GM15510 (cell line): ENCODE measurements at regions not wholly inside any gene's neighbourhood (a gene's known extent, or its start where the extent isn't known, plus 50 kb on each side); places are given as distances from the start of the nearest gene placed in this dataset.

ENCODE experiments used
- POLR2A ChIP-seq: IDR thresholded peaks from 3 replicates; pipeline ENCODE4 v1.6.1; 2011; ENCODE audit warnings: borderline replicate concordance; ENCODE audit not compliant: insufficient read length; ENCODE audit errors: extremely low read depth

DNA sequence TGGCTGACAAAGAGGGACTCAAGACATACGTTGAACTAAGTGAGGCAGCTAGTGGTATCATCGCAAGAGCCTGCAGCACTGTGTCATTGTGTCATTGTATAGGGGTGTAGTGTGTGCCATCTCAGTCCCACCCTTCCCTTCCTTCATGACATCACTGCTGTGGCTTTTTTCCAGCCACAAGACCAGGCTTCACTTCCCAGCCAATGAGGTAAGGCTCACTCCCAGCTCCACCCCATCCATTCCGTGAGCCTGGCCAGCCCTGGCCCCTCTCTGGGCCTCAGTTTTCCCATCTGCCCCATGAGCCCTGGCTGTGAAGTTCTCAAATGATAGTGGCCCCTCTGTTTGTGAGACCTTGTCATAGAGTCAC is 134.3 kb upstream of the ZMIZ1 start:
- no peak for TF ChIP-seq POLR2A

DNA sequence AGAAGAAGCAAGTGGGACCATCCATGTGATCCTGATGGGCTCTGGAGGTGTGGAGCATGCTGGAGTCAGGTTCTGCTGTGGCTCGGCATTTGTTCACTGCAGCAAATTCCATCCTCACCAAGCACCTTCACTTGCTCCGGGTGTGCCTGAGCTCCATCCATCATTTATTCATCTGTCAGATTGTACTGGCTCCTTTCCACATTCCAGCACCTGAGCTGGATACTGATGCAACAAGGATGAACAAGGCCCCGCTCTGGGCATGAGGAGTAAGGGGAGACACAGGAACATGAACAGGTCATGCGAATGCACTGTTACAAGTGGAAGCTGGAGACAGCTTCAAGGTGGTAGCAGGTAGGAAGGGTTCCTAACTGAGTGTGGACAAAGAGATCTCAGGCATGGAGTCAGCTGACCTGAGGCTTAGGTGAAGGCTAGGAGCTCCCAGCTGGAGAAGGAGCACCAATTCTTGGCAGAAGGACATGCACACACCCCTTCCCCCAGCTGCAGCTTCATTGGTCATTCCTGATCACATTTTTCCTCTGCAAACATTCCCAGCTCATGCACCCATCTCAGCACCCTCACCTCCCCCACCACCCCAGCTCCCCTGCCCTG is 133.7 kb upstream of the ZMIZ1 start:
- TF ChIP-seq POLR2A: no peak

DNA sequence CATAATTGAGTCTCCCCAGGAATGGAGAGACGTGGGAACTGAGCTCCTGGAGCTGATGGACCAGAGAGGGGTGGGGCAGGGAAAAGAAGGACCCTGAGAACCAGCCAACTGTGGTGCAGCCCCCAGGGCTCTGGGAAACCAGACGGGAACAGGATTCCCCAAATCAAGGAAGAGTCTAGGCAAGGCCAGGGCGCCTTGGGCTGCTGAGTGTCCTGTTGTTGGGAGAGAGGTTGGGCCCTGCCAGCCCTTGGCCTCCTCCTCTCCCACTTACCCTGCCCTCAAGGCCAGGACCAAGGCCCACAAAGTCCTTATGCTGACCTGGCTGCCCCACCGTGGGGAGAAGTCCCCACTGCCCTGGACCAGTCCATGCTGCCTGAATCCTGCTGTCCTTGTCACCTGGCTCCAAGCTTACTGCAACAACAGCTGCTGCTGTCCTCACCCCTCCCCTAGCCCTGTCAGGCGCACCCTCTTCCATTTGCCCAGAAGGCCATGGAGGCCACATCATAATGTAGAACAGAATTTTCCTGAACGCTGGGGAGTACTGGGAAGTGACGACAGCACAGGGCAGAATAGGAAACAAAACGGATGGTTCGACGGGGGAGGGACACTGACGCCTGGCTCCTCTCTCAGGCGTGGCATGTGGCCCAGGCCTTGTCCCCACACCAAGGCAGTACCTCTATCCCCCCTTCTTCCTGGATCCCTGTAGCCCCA is 132.9 kb upstream of the ZMIZ1 start:
- TF ChIP-seq POLR2A: no peak

DNA sequence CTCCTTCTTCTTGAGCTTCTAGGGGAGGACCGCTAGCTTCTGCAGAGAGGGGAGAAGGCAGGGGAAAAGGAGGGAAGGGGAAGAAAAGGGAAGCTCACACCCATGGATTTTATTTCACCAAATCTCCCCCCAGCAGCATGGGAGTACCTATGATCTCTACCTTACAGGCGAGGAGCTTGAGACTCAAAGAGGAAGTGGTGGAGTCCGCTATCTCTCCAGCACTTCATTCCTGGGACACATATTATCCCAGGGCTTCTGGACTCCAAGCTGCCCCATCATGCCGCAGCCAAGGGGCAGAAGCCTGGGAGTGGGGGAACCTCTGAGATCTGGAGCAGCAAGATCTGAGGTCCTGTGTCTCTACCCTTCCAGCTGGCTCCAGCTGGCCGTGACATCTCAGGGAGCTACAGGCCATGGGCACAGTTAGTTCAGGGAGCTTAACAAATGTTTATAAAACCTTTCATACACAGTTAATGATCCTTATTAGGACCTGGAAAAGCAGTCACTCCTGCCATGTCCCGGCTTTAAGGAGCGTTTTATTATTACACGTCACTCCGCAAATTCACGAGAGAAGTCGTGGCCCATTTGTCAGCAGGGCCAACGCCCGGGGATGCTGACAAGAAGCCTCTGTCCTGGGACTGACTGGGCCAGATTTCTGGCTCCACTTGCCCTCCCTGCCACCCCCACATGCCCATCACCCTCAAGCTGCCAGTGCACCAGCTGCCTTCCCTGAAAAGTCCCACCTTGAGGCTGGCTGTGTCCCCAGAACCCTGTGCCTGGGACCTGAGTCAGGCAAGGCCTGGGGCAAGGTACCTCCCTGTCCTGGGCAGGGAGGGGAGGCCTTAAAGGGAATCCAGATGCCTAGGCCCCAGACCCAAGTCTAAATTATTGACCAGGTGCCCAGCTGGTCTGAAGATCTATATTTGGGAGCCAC is 132.1 kb upstream of the ZMIZ1 start:
- TF ChIP-seq POLR2A: no peak

DNA sequence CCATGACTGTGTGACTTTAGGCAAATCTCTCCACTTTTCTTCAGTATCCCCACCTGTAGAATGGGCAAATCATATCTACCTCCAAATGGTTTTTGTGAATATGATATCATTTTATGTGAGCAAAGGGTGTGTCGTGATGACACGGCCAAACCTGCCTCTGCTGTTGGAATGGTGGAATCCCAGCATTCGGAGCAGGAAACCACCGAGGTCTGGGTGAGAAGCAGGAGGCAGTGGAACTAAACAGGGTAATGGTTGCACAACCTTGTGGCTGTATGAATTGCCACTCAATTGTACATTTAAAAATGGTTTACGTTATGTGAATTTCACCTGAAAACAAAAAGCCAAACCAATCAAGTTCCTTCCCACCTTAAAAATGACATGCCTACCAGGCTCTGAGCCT is 131.4 kb upstream of the ZMIZ1 start:
- TF ChIP-seq POLR2A: no peak

DNA sequence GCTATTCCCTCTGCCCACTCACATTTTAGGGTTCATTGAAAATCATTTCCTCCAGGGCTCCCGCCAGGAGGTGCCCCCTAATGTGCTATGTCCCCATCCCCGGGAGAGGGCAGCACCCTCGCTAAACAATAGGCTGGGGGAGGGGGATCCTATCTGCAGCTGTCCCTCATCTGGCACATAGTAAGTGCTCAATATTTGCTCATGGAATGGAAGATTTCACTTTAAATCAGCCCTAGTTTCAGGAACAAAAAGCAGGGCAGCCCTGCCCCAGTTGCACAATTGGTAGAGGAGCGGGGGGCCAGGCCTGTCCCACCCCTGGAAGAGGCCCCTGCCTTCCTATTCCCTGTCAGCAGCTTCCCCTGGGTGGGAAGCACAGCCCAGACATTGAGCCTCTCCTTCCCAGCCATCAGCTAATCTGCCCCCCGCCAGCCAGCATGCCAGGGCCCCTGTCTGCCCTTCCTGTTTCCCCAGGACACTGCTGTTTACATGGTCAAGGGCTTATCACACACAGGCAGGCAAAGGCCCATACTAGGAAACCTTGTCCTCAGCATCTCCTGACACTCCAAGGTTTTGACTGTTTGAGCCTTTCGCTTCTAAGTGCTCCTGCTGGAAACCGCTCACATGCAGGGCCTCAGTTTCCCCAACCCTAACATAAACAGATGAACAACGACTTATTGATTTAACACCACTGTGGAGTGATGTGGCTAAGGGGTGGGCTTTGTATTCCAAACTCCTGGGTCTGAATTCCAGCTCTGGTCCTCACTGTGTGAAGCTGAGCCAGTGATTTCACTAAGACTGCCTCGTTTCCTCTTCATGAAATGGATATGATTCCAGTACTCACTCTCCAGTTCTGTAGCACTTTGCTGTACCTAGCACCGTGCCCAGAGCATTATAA is 130.7 kb upstream of the ZMIZ1 start:
- TF ChIP-seq POLR2A: no peak

DNA sequence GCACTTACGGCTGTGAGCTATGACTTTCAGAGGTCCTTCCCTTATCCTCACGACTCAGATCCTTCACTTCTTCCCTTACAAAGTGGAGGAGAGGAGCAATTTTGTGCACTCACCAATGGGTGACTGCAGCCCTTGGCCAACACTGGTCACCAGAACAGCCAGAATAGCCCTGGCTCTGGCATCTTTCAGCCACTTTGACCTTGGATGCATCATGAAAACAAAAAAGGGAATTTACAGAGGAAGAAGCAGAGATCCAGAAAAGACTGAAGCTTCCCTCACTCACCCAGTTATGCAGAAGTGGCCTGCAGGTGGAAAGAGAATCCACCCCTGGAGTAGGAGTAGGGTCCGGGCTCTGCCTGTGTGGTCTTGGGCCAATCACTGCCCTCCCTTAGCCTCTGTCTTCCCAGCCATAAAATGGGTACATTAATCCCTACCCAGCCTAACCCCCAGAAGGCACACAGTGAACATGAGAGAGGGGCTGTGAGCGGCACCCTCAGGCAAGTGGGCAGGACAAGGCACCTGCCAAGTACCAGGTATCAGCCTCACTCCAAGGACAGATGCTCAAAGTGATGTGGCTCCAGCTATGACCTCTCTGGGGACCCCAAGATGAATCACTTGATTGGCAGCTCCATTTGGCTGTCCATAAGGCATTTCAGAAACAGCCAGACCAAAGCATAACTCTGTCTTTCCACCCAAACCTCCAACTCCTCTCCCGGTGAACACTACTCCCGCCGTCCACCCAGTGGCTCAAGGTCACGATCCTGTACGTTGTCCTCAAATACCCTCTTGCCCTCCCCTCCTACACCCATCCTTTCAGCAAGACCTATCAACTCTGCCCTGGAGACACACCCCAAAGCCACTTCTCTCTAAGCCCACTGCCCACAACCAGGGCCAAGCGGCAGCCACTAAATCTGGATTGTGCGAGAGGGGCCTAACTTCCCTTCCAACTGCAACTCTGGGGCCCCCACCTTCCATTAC is 129.8 kb upstream of the ZMIZ1 start:
- TF ChIP-seq POLR2A: no peak

DNA sequence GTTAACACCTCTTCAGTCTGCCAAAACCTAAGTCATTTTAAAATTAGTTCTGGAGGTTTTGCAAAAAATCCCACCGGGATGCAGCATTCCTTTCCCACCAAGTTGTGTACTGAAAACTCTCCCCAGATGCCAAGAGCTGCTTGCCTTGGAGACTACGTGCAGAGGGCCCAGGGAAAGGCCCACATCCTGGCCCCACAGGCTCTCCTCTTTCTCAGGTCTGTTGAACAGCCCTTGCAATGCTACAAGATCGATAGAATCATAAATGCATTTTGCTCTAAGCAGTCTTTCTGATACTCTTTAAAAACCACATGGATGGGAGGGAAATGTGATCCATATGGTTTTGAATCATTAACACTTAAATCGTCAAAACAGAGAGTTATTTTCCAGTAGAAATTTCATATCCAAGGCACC is 126.7 kb upstream of the ZMIZ1 start:
- no peak for TF ChIP-seq POLR2A

DNA sequence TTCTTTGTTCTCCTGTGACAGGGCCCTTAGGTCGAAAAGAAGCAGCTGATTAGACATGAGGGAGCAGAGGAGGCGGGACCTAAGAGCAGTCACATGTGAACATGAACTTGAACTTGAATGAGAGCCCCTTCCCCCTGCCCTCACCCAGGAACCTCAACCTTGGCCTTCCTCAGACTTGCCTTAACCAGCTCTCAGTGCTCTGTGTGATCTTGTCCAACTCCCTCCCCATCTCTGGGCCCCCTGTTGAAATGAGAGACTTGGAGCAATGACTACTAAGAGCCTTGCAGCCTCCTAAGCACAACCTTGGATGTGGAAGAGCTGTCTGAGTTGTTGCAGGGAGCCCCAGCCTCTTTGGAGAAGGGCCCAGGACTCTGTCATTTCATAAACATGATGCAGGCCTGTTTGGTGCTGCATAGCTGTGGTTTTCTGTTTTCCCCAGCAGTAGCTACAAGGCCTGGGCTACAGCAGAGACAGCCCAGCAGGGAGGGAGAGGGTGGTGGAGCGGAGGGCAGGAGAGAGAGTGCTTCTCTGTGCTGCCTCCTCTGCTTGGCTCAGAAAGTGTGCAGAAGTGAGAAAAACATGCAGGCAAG is 123.9 kb upstream of the ZMIZ1 start:
- no peak for TF ChIP-seq POLR2A

DNA sequence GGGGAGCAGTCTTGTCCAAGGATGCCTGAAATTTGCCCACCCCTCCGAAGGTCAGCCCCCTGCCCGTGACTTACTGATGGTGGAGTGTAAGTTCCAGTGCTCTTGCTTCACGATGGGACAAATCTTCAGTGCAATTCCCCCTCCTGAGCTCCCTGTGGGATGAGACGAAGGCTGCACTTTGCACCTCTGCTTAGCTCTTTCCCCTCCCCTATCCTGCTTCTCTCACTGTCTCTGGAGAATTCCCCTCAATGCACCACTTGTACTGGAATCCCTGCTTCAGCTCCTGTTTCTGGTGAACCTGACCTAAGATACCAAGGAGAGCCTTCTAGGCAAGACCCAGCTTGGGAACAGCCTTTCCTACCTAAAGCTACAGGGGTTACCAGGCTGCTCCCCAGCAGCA is 122.9 kb upstream of the ZMIZ1 start:
- no peak for TF ChIP-seq POLR2A

DNA sequence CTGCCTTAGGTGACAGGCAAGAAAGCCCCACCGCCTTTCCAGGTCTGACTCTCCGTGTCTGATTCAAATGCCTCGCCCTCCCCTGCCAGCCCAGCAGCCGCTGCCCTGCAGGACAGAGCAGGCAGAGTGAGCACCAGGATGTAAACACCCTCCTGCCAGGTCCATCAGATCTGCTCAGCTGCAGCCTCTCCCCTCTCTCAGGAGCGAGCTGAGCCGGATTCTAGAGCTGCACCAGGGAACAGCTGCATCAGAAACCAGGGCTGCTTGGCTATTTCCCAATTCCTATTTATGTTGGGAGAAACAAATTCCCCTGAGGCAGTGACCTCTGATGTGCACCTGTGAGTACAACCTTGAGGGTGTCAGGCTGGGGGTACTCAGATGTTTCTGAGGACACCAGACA is 121.5 kb upstream of the ZMIZ1 start:
- no peak for TF ChIP-seq POLR2A

DNA sequence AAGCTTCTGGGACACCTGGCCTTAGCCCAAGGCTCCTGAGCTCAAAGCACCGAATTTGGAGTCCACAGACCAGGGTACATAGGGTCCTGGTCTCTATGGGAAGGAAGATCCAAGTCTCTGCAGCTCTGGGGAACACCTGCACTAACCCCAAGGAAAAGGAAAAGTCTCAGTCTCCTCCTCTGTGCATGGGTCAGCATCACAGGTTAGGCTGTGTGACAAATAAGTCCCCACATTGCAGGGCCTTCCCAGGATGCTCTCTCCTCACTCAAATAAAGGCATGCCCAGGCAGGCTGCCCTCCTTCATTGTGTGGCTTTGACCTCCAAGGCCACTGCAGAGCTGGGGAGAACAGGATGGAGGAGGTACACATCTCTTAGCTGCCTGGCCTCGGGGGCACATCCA is 121.0 kb upstream of the ZMIZ1 start:
- TF ChIP-seq POLR2A: no peak

DNA sequence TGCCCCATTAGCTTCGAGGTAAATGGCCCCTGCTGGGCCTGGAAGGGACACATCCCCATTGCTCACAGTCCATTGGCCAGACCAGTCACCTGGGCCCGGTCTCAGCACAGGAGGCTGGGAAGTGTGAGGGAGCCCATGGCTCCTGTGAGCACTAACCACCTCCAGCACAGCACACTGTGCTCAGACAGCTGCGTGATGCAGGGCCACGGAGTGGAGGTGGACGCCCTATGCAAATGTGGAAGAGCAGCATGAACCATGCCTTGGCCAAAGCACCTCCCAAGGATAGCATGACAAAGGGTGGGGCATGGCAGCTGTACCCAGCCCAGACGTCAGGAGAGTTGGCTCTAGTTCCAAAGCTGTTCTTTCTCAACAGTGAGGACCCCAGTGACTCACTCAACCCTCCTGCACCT is 120.1 kb upstream of the ZMIZ1 start:
- no peak for TF ChIP-seq POLR2A
